Endothelial cell of hepatic sinusoid (primary cell): ENCODE measurements at regions not wholly inside any gene's neighbourhood (a gene's known extent, or its start where the extent isn't known, plus 50 kb on each side); places are given as distances from the start of the nearest gene placed in this dataset.

ENCODE experiments used
- in situ Hi-C: cut with HindIII; loops from 2 replicates; pipeline ENCODE4 v1.10.0; 2017; ENCODE audit warnings: low sequenced_read_pairs

- in situ Hi-C loops, result no loop called here
Observed at GRCh38 chr12:17550011-17550410, 540.0 kb downstream of the RERGL start.

GRCh38 chr12:17540921-17541320 lies 549.1 kb downstream of the RERGL start:
- in situ Hi-C loops, result no loop called here

- in situ Hi-C loops, result no loop called here
Observed at GRCh38 chr12:17528394-17528793, 561.6 kb downstream of the RERGL start.

- in situ Hi-C loops, result no loop called here
Observed at GRCh38 chr12:17527021-17527420, 563.0 kb downstream of the RERGL start.

- in situ Hi-C loops, result loop anchor here (5.0 kb wide), 1 partner anchor 59 kb away; no protein-coding TSS in a partner anchor
Observed at GRCh38 chr12:17511369-17511768, 578.6 kb downstream of the RERGL start.

- in situ Hi-C loops, result no loop called here
Observed at GRCh38 chr12:17507336-17507735, 582.7 kb downstream of the RERGL start.

- in situ Hi-C loops, result no loop called here
Observed at GRCh38 chr12:17503742-17504141, 586.3 kb downstream of the RERGL start.

DNA sequence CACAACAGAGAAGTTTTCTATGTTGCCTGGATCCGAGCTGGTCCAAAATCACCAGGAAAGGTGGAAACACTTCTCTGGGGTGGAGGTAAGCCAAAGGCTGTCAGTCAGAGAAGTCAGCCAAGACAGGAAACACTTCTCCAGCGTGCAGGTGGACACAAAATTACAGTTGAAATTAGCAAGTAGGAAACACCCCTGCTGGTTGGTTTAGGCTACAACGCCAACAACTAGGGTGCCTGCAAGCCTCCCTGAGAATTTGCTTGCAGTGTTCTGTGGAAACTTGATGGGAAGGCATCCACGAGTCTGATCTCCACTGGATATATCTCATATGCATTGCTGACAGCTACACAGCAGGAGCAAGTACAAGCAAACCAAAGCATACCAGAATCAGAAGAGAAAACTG lies 600.5 kb downstream of the RERGL start:
- in situ Hi-C loops, result no loop called here

GRCh38 chr12:17478908-17479673 lies 610.9 kb downstream of the RERGL start:
- in situ Hi-C loops, result no loop called here

DNA sequence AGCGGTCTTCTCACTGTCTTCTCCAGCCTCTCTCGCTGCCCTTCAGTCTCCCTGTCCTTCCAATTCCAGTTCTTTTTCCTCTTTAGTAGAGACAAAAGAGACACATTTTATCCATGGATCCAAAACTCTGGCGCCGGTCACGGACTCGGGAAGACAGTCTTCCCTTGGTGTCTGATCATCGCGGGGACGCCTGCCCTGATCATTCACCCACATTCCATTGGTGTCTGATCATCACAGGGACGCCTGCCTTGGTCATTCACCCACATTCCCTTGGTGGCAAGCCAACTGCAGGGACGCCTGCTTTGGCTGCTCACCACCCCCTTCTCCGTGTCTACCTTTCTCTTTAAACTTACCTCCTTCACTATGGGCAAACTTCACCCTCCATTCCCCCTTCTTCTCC lies 619.5 kb downstream of the RERGL start:
- in situ Hi-C loops, result no loop called here

GRCh38 chr12:17459214-17459613 lies 630.8 kb downstream of the RERGL start:
- in situ Hi-C loops, result no loop called here

- in situ Hi-C loops, result no loop called here
Observed at GRCh38 chr12:17456486-17456885, 633.5 kb downstream of the RERGL start.

DNA sequence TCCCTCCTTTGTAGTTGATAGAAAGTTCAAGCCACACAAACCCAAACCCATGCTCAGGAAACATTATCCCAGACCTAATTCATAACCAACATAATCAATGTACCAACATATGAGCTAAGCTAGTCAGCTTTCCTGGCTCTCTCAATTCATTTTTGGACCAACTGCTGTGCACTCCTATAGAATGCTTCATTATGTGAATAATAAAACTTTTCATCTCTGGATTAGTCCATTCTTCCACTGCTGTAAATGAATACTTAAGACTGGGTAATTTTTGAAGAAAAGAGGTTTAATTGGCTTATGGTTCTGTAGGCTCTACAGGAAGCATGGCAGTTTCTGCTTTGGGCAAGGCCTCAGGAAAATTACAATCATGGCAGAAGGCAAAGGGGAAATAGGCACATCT lies 651.9 kb downstream of the RERGL start:
- in situ Hi-C loops, result no loop called here

- in situ Hi-C loops, result no loop called here
Observed at GRCh38 chr12:17416748-17417147, 673.2 kb downstream of the RERGL start.

- in situ Hi-C loops, result no loop called here
Observed at GRCh38 chr12:17414596-17414995, 675.4 kb downstream of the RERGL start.

GRCh38 chr12:17411662-17412061 lies 678.3 kb downstream of the RERGL start:
- in situ Hi-C loops, result no loop called here

DNA sequence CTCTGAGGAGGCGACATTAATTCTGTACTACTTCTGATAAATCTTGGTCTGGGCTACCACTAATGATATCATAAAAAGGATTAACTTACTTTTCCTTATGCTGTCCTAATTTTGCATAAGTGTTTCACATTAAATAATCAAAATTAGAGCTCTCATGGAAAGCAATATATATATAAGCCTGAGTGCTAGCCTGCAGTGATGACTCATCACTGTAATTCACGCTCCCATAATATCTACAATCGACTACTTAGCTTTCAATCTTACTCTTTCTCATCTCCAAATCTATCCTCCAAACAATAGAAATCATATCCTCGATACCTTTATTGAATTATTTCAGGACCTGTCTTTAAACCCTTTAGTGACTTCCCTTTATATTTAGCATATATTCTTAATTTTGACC lies 701.3 kb downstream of the RERGL start:
- in situ Hi-C loops, result no loop called here

DNA sequence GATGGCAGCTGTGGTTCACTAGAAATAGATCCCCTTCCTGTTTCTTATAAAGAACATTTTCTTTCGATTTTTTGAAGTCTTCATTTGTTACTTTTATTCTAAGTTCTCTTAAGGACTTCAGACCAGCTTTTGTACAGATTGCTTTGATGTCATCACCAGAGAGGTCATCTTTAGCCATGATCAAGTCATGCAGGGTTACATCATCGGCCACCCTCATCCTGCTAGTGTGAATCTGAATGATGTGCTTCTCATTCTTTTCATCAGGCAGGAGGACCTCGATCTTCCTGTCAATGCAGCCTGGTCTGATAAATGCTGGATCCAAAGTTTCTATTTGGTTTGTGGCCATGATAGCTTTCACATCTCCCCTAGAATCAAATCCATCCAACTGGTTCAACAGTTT lies 706.7 kb downstream of the RERGL start:
- in situ Hi-C loops, result no loop called here

- in situ Hi-C loops, result no loop called here
Observed at GRCh38 chr12:17381211-17381610, 708.8 kb downstream of the RERGL start.

- in situ Hi-C loops, result no loop called here
Observed at GRCh38 chr12:17372508-17372907, 717.5 kb downstream of the RERGL start.

DNA sequence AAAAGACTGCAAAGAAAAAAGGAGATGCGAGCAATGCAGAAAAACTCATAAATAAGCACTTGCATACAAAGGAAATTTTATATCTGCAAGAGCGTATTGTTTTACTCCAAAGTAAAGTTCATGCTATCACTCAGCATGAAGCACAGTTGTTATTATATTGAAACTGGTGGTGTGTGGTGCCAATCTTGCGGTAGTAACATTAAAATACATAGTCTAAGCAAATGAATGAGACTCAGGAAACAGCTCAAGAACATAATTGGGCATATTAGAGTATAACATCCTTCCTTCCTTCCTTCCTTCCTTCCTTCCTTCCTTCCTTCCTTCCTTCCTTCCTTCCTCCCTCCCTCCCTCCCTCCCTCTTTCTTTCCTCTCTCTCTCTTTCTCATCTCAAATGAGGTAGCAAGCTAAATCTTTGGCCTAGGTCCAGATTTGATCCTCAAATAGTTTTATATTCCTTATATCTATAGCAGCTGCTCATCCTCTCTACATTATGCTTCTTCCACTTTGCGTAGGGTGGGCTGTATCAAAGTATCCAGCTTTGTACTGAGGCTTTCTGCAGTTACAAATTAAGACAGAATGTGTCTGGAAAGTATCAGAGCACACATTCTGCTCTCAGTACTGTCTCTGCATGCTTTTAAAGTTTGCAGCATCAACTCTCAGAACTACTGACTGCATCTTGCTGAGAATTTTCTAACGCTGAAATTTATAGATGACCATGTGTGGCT lies 718.3 kb downstream of the RERGL start:
- in situ Hi-C loops, result no loop called here

- in situ Hi-C loops, result no loop called here
Observed at GRCh38 chr12:17370621-17371020, 719.4 kb downstream of the RERGL start.
